Thyroid gland (tissue), 4 donors: ENCODE measurements at regions not wholly inside any gene's neighbourhood (a gene's known extent, or its start where the extent isn't known, plus 50 kb on each side); places are given as distances from the start of the nearest gene placed in this dataset.

Experiments used
- POLR2A ChIP-seq, 2 donors: fragments of 450-650 bp; IDR thresholded peaks; one replicate each; pipeline ENCODE4 v1.6.1; 2017; ENCODE audit warnings: antibody characterized with exemption in 2 of 2, mild to moderate bottlenecking in 2 of 2, moderate library complexity in 1 of 2
- TF ChIP-seq, protein P1 (sequence below), 6 experiments: fragments of 200-600 bp in 3 of 6; fragments of 450-650 bp in 3 of 6; sonication (generic) in 3 of 6; IDR thresholded peaks; one replicate each; pipeline ENCODE4 v1.5.1; 2016 to 2019; ENCODE audit warnings: antibody characterized with exemption in 6 of 6, mild to moderate bottlenecking in 2 of 6, inconsistent platforms in 1 of 6, moderate library complexity in 1 of 6

DNA sequence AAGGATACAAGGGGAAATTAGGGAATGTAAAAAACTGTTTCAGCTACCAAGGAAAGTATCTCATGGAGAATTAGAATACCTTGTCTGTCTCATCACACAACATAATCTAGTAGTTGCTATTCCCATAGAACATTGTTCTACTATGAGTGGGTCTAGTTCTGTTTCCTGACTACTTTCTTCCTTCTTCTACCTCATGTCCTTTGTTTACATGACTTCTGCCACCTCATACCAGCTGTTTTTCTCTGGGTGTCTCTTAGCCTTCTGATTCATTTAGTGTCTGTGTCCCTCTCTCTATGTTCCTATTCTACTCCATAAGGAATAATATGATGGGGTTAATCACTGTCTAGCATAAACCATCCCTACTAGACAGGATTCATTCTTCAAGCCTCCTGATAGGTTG, 887.3 kb downstream of the DIAPH3 start:
- TF ChIP-seq, protein P1, sequence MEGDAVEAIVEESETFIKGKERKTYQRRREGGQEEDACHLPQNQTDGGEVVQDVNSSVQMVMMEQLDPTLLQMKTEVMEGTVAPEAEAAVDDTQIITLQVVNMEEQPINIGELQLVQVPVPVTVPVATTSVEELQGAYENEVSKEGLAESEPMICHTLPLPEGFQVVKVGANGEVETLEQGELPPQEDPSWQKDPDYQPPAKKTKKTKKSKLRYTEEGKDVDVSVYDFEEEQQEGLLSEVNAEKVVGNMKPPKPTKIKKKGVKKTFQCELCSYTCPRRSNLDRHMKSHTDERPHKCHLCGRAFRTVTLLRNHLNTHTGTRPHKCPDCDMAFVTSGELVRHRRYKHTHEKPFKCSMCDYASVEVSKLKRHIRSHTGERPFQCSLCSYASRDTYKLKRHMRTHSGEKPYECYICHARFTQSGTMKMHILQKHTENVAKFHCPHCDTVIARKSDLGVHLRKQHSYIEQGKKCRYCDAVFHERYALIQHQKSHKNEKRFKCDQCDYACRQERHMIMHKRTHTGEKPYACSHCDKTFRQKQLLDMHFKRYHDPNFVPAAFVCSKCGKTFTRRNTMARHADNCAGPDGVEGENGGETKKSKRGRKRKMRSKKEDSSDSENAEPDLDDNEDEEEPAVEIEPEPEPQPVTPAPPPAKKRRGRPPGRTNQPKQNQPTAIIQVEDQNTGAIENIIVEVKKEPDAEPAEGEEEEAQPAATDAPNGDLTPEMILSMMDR (IDR thresholded peaks at IDR 0.05) = no peak
- no peak for TF ChIP-seq POLR2A (IDR thresholded peaks at IDR 0.05)
